ENCODE measurements at regions not wholly inside any gene's neighbourhood (a gene's known extent, or its start where the extent isn't known, plus 50 kb on each side); places are given as distances from the start of the nearest gene placed in this dataset.

DNA sequence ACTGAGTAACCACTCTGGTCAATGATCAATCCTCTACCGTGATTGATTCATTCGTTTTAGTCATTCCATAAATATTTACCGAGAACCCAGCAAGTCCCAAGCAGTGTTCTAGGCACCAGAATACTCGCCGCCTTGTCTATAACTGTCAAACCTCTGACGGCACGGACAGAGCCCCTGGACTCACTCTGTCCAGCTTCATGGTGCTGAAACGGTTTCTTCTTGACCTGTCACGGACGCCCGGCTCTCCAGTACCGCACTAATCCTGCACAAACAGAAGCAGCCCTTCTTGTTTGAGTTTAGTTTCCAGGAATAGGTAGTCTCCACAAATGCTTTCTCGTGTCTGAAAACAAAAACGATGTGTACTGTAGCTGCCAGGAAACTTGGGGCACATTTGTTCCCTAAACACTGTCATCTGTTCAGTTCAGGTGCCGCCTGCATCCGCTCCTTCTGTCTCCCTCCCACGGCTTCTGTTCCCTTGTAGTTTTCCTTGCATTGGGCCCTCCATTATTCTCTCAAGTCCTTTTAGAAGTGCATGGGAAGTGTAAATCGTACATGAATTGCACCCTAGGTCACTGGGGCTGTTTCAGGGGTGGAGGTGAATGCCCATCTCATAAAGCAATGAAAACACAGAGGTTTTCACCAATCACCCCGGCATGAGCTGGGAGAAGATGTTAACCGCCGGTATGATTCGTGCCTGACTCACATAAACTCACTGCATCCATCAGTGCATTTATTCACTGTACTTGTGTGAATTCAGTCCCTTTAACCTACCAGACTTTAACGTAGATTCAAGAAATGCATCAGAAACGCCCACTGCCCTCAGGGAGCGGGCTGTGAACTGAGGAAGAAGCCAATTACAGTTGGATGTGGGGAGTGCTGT is 209.3 kb upstream of the CDH4 start:
- DNase-seq, result no peak

DNA sequence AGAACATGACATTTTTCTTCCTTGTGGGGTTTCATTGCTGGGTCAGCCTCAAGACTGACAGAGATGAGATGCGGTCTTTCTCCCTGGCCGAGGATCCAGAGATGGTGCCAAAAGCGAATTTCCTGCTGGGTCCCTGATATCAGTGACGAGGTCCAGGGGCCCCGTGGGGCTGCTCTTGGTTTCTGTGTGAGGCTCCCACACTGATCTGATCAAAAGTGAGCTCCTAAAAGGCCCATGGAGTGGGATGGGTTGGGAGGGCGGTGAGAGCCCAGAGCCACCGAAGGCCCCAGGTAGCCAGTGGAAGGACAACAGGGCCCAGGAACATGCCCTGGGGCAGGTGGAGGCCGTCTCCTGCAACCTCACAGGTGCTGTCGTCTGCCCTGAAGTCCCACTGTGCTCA is 208.4 kb upstream of the CDH4 start:
- no peak for DNase-seq

DNA sequence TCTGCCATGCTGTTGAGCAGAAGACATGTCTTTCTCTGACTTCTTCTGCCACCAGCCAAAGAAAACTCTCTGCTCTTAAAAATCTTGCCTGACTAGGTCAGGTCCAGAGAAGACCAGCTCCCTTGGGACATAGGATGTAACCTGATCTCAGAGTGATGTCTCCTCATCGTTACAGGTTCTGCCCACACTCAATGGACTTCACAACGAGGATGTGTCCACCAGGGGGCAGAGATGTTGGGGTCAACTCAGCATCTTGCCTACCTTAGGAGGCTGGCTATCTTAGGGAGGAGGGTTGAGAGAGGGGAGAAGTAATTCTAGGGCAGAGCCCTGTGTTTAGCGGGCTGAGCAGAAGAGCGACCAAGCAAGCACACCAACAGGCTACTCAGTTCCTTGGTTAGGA is 207.6 kb upstream of the CDH4 start:
- no peak for DNase-seq

DNA sequence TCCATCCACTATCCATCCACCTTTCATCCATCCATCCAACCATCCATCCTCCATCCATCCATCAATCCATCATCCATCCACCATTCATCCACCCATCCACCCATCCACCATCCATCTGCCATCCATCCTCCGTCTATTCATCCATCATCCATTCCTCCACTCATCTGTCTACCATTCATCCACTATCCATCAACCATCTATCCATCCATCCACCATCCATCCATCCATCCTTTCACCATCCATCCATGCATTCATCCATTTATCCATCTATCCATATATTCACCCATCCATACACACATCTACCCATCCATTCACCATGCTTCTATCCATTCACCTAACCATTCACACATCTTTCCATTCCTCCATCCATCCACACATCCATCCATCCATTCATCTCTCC is 207.0 kb upstream of the CDH4 start:
- DNase-seq, result no peak

DNA sequence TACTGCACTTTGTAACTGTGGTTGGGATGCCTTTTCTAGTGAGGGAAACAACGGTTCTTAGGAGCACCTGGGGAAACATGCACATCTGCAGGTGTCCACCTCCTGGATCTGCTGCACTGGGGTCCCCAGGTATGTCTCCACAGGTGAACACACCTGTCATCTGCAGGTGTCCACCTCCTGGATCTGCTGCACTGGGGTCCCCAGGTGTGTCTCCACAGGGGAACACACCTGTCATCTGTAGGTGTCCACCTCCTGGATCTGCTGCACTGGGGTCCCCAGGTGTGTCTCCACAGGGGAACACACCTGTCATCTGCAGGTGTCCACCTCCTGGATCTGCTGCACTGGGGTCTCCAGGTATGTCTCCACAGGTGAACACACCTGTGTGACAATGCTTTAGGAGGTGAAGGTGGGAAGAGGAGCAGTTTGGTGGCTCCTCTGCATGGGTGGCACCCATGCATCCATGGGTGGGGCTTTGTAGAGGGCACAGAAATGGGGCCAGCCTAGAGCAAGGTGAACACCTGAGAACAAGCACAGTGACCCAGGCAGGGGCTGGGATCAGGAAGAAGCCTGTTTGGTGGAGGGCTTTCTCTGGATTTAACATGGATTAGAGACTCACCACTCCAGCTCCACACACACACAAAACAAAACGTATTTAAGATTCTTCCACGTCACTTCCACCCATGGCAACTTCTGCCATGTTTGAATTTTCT is 206.0 kb upstream of the CDH4 start:
- DNase-seq, result no peak

DNA sequence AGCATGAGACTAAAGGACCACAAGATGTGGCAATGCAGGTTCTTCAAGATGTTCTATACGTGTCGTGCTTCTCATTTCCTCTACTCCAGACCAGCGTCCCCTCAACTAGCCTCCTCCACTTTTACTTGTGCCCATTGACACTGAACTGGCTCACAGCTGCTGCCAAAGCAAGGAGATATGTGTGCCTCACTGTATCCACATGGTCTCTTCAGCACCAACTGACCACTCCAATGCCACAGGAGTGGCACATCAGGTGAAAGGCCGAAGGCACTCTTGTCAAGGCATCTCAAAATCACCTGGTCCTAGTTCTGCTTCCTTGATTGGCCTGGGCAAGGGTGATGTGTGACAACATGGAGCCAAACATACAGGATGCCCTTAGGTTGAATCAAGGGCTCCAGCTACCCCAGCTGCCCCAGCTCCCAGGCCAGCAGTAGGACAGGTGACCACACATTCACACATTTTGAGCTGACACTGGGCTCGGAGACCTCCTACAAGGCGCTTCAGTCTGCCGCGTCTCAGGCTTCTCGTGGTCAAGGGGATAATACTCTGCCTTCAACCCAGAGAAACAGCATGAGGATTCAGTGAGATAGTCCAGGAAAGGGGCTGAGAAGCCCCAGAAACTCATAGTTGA is 205.2 kb upstream of the CDH4 start:
- no peak for DNase-seq

DNA sequence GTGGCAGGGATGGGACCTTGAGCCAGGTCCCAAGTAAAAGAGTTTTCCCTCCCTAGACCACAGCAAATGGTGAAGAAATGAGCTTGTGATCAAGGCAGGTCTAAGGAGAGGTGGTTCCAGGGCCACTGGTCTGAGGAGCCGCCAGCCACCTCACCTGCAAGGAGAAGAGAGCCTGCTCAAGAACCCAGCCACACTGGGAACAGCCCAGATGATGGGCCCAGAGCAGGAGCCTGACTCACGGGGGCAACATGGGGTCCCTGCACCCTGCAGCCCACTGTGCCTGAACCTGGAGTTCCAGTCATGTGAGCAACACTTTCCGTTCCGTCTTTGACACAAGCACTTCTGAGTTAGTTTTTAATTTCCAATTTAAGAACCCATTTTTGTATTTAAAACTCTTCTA is 204.5 kb upstream of the CDH4 start:
- no peak for DNase-seq

DNA sequence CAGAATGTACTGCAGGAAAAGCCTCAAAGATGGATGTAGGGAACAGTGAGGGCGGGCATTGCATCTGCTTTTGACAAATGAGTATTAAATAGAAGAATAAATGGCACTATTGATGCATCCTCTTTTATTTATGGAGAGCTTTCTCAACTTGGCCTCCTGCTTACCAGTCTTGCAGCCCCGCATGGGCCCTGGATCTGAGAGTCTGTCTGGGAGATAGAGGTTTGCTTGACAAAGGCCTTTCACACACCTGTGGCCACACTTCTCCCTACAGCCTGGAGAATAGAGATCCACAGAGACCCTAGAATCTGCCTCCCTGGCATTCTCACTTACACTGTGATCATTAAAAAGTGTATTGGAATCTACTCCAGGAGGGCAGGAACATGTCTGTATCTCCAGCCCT is 203.8 kb upstream of the CDH4 start:
- DNase-seq, result no peak

DNA sequence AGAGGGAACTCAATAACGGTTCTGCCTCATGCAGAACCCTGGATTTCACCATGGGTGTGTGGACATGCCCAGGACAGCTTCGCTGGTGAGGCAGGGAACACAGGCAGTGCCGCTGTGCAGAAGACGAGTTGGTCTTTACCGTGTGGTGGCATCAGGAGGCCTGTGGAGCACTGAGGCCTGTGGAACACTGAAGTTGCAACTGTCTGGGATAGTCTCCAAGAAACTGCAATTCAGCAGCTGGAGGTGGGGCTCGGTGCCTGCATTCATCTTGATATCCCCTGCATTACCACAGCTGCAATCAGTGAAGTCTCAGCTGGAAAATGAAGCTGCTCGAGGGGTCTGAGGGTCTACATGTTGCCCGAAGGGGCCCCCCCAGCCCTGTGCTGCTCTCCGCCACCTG is 202.4 kb upstream of the CDH4 start:
- no peak for DNase-seq

DNA sequence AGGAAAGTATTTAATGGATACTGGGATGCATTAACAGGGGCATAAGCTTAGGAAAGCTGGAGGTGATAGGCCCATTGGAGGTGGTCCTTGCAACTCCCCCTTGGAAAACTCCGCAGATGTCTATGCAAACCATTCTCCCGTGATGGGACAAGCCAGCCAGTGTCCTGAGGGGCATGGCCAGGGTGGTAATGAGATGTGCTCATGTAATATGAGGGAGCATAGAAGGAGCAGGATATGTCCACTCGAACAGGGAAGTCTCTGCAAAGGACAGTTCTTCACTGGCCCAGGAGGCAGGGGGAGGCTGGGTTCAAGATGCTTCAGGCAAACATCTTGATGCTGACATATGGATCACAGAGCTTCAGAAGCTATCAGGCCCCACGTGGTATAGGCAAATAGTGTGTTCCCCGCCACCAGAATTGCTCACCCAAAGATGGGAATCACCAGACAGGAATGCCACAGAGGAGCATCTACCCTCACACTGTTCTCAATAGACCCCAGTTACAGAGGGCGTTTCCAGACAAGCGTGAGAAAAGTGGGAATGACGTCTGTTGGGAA is 201.6 kb upstream of the CDH4 start:
- DNase-seq, result no peak

DNA sequence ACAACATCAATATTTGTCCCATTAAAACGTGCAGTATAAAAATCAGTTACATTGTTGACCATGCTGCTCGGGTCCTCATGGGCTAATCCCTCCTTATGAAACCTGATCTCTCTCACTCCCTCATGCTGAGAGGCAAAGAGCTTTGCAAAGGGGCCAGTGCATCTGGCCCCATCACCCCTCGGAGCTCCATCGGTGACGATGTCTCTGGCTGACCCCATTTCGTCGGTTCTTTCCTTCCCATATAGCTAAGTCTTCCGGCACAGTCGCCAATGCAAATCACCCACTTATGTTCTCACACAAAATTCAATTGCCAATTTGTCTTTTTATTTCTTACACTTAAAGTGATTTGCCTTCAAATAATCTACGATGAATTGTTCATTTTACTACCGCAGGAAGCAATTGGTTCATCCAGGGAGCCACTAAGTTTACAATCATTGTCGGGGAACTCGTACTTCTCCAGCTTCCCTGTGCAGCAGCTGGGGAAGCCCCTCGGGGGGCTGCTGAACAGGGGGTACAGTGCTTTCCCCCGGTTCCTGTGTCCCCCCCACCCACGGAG is 199.8 kb upstream of the CDH4 start:
- DNase-seq, result no peak

DNA sequence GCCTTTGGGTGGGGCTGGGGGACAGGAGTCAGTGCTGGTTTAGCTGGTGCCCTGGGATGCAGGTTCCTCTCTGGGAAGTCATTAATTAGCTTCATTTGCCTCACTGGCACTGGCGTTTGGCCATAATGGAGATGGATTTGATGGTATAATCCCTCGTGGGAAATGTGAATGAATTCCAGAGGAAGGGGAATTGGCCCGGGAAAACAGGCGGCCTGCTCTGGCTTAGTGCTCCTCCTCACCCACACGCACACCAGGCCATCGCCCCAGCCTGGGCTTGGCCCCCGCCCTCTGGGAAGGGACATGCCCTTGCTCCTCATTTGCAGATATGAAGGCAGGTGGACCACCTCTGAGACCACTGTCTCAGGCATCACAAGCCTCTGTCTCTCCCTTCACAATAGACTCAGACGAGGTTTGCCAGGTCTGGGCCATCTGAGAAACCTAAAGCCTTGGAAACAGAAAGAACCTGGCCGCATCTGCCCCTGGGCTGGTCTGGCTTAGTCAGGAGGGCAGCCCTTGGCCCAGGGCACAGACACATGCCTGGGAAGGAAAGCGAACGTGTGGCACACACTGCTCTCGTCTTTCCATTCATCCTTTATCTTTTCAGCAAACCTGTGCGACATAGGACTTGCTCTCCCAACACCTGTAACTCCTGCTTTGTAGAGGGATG is 199.2 kb upstream of the CDH4 start:
- DNase-seq, result no peak

DNA sequence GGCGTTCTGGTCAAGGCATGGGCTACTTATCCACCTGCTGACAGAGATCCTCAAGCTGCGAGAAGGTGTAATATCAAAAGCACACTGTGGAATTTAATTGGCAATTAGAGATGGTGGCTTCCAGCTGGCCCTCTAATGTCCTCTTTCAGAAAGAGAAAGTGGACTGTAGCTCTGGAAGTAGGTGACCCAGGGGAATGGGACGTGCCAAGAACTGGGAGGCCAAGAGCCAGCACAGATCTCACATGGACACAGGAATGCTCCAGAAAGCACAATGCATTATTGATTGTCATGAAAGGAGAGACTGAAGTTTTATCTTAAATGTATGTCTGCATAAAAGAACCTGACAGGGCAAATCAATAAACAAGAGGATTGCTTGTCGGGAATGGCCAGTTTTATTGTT is 198.6 kb upstream of the CDH4 start:
- DNase-seq, result no peak

DNA sequence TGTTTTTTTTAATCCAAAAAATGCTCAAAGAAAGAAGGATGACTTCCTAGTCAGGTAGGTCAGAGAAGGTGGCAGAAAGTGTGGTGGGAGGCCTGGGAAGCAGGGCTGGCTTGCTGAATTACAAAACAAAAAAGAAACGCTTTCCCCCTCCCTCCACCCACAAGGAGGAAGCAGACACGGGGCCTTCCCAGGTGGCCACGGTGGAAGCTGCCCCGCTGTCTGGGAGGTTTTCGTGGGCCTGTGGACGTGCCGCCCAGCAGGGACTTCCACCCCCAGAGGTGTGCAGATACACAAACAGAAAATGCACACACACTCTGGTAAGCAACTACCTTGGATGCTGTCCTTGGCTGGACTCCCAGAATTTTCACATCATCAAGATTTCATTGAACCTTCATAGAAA is 198.2 kb upstream of the CDH4 start:
- no peak for DNase-seq

DNA sequence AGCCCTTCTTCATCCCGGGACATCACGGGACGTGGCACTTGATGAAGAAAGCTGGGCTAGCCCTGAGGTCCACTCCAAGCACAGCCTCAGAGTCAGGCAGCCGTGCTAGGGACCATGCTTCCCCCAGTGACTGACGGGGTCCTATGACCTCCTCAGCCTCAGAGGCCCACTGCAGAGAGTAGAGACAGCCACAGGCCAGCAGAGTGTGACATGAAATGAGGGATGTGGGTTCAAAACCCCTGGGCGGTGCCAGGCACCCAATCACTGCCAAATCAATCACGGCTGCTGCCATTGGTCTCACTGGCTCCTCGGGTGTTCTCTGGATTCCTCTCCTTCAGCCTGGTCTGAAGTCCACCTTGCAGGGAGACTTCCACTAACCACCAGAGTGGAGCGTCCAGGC is 197.7 kb upstream of the CDH4 start:
- DNase-seq, result no peak

DNA sequence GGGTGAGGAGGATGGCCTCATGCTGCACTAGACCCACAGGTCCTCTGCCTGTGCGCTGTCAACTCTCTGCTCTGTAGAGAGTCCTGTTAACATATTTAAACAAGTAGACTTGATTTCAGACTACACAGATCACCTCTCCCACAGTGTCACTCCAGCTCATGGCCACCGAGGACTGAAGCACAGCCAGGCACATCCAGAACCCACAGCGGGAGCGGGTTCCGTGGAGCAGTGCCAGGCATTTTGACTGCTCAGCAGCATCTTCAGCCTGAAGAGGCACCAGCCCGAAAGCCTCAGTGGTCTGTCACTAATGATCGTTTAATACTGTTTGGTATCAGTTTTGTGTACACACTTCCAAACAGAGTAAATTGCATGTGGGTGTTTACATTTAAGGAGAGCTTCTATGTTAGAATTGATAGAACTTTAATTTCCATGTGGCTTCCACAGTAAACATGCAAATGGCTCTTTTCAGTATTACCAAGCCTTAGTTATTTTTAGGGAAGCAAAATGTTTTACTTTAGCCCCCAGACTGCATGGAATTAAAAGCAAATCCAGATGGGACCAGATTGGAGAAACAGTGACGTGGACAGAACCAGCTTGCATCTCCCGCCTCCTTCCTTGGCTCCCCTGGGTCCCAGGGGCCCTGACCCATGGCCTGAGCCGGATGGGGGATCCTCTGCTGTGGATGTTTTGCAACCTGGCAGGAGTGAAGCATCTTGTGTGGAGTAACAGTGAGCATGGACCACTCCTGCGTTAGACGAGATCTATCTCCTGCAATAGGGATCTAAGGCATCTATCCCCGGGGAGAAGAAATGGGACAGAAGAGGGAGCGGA is 196.7 kb upstream of the CDH4 start:
- DNase-seq, result no peak

DNA sequence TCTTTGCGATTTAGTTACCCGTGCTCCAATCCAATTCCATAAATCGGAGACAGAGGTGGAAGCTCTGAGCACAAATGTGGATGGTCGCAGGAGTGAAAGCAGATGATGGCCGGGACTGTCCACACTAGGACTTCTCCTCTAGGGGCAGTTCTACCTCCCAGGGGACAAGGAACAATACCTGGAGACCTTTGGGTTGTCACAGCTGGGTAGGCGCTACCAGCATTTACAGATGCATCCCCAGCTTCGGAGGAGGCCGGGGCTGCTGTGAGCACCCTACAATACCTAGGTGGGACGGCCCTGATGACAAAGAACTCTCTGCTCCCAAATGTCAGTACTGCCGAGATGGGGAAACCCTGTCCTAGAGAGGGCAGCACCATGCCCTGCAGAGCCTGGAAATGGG is 195.9 kb upstream of the CDH4 start:
- no peak for DNase-seq

DNA sequence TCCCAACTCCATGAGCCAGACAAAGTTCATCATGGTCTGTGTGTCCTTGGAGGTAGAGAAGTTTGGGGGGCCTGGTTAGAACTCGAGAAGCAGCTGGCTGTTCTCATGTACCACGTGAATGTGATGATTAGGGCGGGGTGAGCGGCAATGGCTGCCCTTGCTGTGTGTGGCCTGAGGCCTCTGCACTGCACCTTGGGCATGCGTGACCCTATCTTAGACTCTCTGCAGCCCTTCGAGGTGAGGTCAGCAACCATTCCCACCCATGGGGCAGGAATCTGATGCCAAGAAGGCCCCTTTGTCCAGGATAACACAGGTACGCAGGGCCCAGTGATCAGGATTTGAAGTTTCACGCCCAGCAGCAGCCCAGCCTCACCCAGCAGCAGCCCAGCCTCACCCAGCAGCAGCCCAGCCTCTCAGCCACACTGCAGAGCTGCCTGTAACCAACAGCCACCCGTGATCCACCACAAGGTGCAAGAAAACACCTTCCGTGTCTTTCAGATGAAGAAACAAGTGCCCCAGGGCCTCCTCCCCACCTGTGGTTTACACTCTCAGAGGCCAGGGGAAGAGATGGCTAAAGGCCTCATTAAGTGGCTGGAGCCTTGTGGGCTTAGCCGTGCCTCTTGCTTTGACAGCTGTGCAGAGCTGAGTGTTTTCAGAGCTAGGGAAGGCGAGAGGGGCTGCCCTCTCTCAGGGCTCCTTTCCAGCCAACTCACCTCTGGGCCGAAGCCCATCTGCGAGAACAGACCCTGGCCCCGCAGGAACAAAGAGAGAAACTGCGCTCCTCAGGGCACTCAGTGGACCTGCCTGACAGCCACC is 195.2 kb upstream of the CDH4 start:
- peak; percentile 60 for DNase-seq

DNA sequence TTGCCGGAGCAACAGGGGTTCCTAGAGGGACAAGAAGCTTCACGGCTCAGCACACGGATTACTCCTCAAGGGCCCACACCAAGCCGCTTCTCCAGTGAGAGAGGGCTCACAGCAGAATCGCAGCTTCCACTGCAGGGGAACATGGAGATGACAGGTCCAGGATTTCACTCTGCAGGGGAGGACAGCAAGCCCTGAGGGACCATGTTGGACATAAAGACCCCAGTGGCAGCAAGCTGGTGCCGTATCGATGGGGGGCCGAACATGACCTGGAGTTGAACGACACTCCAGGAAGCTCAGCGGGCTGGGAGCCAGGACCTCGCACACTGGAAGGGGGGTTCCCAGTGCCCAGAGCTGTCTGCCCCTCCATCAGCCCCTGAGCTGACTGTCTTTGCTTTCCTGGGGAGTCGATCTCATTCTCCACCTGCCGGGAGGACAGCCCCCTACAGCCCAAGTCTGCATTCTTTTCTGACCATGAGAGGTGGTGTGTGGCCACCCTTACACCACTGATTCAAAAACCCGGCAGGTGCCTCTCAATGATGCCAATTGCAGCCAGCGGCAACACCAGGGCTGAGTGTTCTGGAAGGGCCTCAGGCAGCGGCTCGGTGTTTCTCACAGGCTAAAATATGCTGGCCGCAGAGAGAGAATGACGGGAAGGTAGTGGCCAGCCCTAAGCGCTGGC is 194.5 kb upstream of the CDH4 start:
- peak; percentile 60 for DNase-seq

DNA sequence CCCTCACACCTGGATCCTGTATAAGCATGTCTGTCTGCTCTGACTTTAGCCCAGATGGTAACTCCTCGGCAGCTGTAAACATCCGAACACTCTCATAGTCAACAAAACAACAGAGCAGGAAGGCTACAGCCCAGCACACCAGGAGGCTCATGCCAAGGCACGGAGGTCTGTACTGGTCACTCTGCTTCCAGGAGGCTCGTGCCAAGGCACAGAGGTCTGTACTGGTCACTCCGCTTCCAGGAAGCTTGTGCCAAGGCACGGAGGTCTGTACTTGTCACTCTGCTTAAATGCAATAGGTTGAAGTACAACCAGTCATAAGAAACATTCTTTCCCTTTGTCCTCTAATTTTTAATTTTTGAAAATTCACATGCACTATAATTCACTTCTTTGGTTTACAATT is 190.1 kb upstream of the CDH4 start:
- no peak for DNase-seq

Data from DMS79 (cell line).